Brain microvascular endothelial cell (primary cell): ENCODE measurements at regions not wholly inside any gene's neighbourhood (a gene's known extent, or its start where the extent isn't known, plus 50 kb on each side); places are given as distances from the start of the nearest gene placed in this dataset.

Experiments
- DNase-seq: peaks from one replicate; pipeline ENCODE4 v3.0.0-alpha.2; 2020
- H3K27ac ChIP-seq: fragments of 250-450 bp; sonication (Bioruptor Pico); 2 replicates; pipeline ENCODE4 v1.5.1; 2020; ENCODE audit warnings: mild to moderate bottlenecking, moderate library complexity
- H3K27me3 ChIP-seq: fragments of 250-450 bp; sonication (Bioruptor Pico); replicated peaks from 2 replicates; pipeline ENCODE4 v1.5.1; 2020; ENCODE audit warnings: mild to moderate bottlenecking
- H3K36me3 ChIP-seq: fragments of 250-450 bp; sonication (Bioruptor Pico); replicated peaks from 2 replicates; pipeline ENCODE4 v1.5.1; 2020; ENCODE audit warnings: mild to moderate bottlenecking
- H3K4me3 ChIP-seq: 2 replicates; pipeline ENCODE4 v1.5.1; 2011; ENCODE audit warnings: low read depth, mild to moderate bottlenecking, control low read depth, low read length, moderate library complexity
- CTCF ChIP-seq: IDR thresholded peaks from 2 replicates; pipeline ENCODE4 v1.5.1; 2011; ENCODE audit warnings: low read depth, mild to moderate bottlenecking, moderate library complexity, low read length, control low read depth, inconsistent platforms; ENCODE audit errors: missing control alignments
- in situ Hi-C: cut with HindIII; loops from 2 replicates; pipeline ENCODE4 v1.10.0; 2017; ENCODE audit warnings: low sequenced_read_pairs, low pct_ligation_motif_present

DNA sequence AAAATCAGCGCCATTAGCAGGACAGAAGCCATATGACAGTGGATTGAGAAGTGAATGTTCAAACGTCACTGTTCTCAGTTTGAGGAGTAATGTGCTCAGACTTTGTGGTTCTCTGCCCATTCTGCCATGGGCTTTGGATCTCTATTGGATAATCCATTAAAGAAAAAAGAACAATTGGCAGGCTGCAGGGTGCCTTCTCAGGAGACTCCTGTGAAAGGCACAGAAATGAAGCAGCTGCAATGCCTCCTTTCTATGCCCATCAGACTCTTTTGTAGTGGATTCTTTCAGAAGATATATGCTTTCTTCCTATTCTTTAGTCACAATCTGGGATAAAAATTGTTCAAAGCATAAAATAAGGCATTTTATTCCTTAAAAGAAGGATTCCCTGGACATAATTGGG is 506.9 kb upstream of the KLHL29 start:
- Histone ChIP-seq H3K27me3 (no peaks in the 10 kb centered on the region), H3K27ac (no peak overlapping the region), H3K36me3 (no peaks in the 10 kb centered on the region), H3K4me3 (no peak overlapping the region)
- TF ChIP-seq CTCF: no peak
- in situ Hi-C loops: no loop called here
- DNase-seq: no peak

DNA sequence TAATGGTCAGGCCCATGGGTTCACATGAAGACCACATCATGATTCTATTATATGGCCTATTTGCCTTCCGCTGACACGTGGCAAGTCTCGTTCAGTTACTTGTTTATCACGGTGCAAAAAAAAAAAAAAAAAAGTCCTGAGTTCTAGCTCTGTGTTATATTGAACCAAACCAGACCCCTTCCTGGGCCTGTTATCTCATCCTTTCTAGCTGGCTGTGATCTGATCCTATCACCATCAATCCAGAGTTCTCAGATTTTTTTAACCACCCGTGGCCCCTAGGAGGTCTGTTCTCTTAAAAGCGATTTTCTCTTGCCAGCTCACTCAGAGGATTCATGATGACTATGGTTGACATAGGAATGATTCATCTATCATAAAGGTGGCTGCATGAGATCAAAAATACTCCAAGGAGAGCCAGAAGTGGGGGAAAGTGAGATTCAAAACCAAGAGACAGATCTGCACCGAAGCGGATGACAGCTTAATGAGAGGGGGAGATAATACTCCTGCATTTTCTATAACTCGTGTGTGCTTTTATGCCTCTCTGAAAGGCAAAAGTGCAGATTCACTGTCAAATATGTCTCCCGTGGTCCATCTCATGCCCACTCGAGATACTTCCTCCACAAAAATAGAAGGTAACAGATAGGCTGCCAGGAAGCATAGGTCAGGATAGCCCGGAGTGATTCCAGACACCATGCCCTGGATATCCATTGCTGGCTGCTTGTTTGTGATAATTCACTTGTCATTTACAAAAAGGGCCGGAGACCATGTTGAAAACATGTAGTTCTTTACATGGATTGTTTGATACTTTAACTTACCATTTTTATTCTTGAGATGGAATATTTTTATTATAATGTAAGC is 505.7 kb upstream of the KLHL29 start:
- Histone ChIP-seq H3K4me3 (no peak overlapping the region), H3K27ac (no peak overlapping the region), H3K27me3 (no peaks in the 10 kb centered on the region), H3K36me3 (no peaks in the 10 kb centered on the region)
- no peak for DNase-seq
- no peak for TF ChIP-seq CTCF
- in situ Hi-C loops: no loop called here

DNA sequence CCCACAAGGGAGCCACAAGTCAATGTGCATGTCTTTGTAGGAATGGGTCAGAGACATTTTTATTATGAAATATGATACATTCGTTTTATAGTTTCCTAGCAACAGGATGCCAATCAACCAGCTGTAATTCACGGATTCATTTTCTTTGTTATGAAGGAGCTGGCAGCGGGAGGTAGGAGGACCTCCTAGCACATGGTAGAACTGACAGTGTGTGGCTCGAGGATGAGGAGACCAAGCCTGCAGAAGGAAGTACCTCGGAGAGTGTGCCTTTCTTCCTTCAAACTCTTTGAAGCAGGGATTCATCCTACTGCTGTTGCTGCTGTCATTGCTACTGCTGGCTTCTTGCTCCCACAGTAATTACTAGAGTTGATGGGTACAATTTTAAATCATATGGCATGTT is 504.8 kb upstream of the KLHL29 start:
- Histone ChIP-seq H3K4me3 (no peak overlapping the region), H3K36me3 (no peaks in the 10 kb centered on the region), H3K27me3 (no peaks in the 10 kb centered on the region), H3K27ac (no peak overlapping the region)
- no peak for DNase-seq
- in situ Hi-C loops: no loop called here
- TF ChIP-seq CTCF: no peak

GRCh38 chr2:22882011-22882410 is 503.0 kb upstream of the KLHL29 start:
- DNase-seq: no peak
- H3K27me3 ChIP-seq: no peaks in the 10 kb centered on the region
- in situ Hi-C loops: no loop called here
- H3K27ac ChIP-seq: no peak overlapping the region
- no peak for TF ChIP-seq CTCF
- no peak overlapping the region for H3K4me3 ChIP-seq
- H3K36me3 ChIP-seq: no peaks in the 10 kb centered on the region

DNA sequence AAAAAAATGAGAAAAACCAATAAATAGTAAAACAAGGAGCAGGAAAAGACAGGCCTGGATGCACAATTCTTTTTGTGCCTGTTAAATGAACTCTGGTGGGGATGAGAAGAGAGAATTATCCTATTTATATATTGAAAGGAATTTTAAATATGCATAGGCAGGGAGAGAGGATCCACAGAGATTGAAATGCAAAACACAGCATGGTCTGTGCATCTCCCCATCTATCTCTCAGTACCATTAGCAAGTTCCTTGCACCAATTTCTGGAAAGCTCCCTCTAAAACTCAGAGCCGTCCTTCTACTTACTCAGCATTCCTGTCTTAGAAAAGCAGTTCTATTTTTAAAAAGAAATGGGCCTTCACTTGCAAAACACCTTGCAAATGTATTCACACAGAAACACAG is 502.3 kb upstream of the KLHL29 start:
- no peaks in the 10 kb centered on the region for H3K27me3 ChIP-seq
- H3K36me3 ChIP-seq: no peaks in the 10 kb centered on the region
- no peak for TF ChIP-seq CTCF
- H3K4me3 ChIP-seq: no peak overlapping the region
- in situ Hi-C loops: no loop called here
- no peak overlapping the region for H3K27ac ChIP-seq
- no peak for DNase-seq

DNA sequence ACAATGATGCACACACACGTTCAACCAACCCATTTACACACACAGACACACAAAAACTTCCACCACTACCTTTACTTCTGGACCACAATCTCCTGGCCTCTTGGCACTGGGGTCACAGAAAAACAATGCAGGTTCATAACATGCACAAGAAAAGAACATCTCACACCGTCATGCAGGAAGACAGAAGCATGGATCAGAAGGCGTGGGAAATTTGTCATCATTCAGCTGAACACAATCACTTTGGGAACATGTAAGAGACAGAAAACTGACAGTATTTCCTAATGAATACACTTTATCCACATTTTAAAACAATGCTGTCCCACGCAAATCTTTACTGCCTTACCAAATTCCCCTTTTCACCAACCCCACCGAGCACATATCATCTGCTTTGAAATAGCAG is 501.9 kb upstream of the KLHL29 start:
- Histone ChIP-seq H3K27ac (no peak overlapping the region), H3K4me3 (no peak overlapping the region), H3K27me3 (no peaks in the 10 kb centered on the region), H3K36me3 (no peaks in the 10 kb centered on the region)
- in situ Hi-C loops: no loop called here
- no peak for TF ChIP-seq CTCF
- no peak for DNase-seq
